Stimulated activated CD4-positive, alpha-beta T cell treated with anti-CD3 and anti-CD28 coated beads, Interleukin-2, amount 100 ng/mL, for 24 hours (primary cell): ENCODE measurements at regions not wholly inside any gene's neighbourhood (a gene's known extent, or its start where the extent isn't known, plus 50 kb on each side); places are given as distances from the start of the nearest gene placed in this dataset.
"Not testable (repeated sequence)": the region's sequence is repeated elsewhere in the genome, so short reads cannot be mapped to it uniquely, and the experiment has no call there.

Source experiments
- DNase-seq, 2 donors: peaks; one replicate each; pipeline ENCODE4 v3.0.0-alpha.2; 2020

GRCh38 chr9:33740958-33741357, 54.4 kb upstream of the PRSS3 start:
- DNase-seq = not testable (repeated sequence)

GRCh38 chr9:33742051-33742450, 53.3 kb upstream of the PRSS3 start:
- no peak for DNase-seq

- no peak for DNase-seq
Measured at GRCh38 chr9:33742519-33742918, 52.8 kb upstream of the PRSS3 start.
